Esophagus squamous epithelium (tissue), 5 donors: ENCODE measurements at regions not wholly inside any gene's neighbourhood (a gene's known extent, or its start where the extent isn't known, plus 50 kb on each side); places are given as distances from the start of the nearest gene placed in this dataset.

Experiments
- DNase-seq: peaks from one replicate; lab custom pipeline; 2025; lab: John Stamatoyannopoulos, UW
- H3K27ac ChIP-seq, 4 donors: fragments of 200-600 bp; sonication (generic); one replicate each; pipeline ENCODE4 v1.5.1; 2016 to 2019; ENCODE audit warnings: mild to moderate bottlenecking in 1 of 4
- H3K27me3 ChIP-seq, 4 donors: fragments of 200-600 bp; sonication (generic); 1 replicate in 3 of 4; 2 replicates in 1 of 4; pipeline versions ENCODE4 v1.5.1 to v1.6.0; 2017 to 2021; ENCODE audit warnings: antibody characterized with exemption in 1 of 4
- H3K36me3 ChIP-seq, 3 donors: fragments of 200-600 bp; sonication (generic); one replicate each; pipeline ENCODE4 v1.5.1; 2016 to 2019
- H3K4me1 ChIP-seq, 3 donors: fragments of 200-600 bp; sonication (generic); one replicate each; pipeline ENCODE4 v1.5.1; 2017 to 2019
- H3K4me3 ChIP-seq, 4 donors: fragments of 200-600 bp; sonication (generic); 1 replicate in 3 of 4; 2 replicates in 1 of 4; pipeline ENCODE4 v1.5.1; 2016 to 2019; ENCODE audit warnings: mild to moderate bottlenecking in 2 of 4, moderate library complexity in 1 of 4
- H3K9me3 ChIP-seq, 3 donors: fragments of 200-600 bp; sonication (generic); one replicate each; pipeline ENCODE4 v1.5.1; 2016 to 2019
- POLR2A ChIP-seq, 4 donors: fragments of 450-650 bp; IDR thresholded peaks; one replicate each; pipeline ENCODE4 v1.6.1; 2017; ENCODE audit warnings: antibody characterized with exemption in 4 of 4, mild to moderate bottlenecking in 4 of 4, moderate library complexity in 3 of 4
- WGBS, 2 donors: methylation state at CpG; one replicate each; pipeline ENCODE4 v1.1.5; 2018; 5-methylcytosine and 5-hydroxymethylcytosine counted together
- intact Hi-C: fragments of 100-400 bp; cut with DNase I; formaldehyde crosslinking; loops from one replicate; pipeline ENCODE4 v1.15.0; 2022
- TF ChIP-seq, protein P1 (sequence below), 6 experiments: fragments of 450-650 bp in 4 of 6; fragments of 200-600 bp in 2 of 6; sonication (generic) in 2 of 6; IDR thresholded peaks; one replicate each; pipeline ENCODE4 v1.5.1; 2016 to 2019; ENCODE audit warnings: antibody characterized with exemption in 6 of 6, mild to moderate bottlenecking in 4 of 6, moderate library complexity in 4 of 6
- donor health status: DM: yes; HTN: yes; CAD: no.

DNA sequence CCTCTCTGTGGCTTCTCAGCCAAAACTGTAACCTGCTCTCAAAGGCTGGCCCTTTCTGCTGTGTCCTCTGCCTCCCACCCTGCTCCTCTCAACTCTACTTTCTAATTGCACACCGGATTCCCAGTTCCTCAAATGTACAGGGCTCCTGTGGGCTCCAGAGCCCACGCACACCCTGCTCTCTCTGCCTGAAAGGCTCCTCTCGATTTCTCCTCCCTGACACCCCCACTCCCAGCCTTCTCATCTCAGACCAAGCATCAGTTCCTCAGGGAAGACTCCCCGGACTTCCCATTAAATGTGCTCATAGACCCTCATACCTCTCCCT, 111.7 kb upstream of the STEAP1B start:
- Histone ChIP-seq H3K4me1 (no peaks in the 10 kb centered on the region), H3K36me3 (no peaks in the 10 kb centered on the region), H3K4me3 (no peak overlapping the region), H3K9me3 (no peaks in the 10 kb centered on the region), H3K27me3 (no peaks in the 10 kb centered on the region), H3K27ac (no peak overlapping the region)
- TF ChIP-seq, protein P1, sequence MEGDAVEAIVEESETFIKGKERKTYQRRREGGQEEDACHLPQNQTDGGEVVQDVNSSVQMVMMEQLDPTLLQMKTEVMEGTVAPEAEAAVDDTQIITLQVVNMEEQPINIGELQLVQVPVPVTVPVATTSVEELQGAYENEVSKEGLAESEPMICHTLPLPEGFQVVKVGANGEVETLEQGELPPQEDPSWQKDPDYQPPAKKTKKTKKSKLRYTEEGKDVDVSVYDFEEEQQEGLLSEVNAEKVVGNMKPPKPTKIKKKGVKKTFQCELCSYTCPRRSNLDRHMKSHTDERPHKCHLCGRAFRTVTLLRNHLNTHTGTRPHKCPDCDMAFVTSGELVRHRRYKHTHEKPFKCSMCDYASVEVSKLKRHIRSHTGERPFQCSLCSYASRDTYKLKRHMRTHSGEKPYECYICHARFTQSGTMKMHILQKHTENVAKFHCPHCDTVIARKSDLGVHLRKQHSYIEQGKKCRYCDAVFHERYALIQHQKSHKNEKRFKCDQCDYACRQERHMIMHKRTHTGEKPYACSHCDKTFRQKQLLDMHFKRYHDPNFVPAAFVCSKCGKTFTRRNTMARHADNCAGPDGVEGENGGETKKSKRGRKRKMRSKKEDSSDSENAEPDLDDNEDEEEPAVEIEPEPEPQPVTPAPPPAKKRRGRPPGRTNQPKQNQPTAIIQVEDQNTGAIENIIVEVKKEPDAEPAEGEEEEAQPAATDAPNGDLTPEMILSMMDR (IDR thresholded peaks at IDR 0.05), result no peak
- TF ChIP-seq POLR2A (IDR thresholded peaks at IDR 0.05), result no peak
- no peak for DNase-seq
- intact Hi-C loops, result no loop called here
- 75 to 81% methylated on average over 4 of the region's 4 CpGs for WGBS, 2 donors

DNA sequence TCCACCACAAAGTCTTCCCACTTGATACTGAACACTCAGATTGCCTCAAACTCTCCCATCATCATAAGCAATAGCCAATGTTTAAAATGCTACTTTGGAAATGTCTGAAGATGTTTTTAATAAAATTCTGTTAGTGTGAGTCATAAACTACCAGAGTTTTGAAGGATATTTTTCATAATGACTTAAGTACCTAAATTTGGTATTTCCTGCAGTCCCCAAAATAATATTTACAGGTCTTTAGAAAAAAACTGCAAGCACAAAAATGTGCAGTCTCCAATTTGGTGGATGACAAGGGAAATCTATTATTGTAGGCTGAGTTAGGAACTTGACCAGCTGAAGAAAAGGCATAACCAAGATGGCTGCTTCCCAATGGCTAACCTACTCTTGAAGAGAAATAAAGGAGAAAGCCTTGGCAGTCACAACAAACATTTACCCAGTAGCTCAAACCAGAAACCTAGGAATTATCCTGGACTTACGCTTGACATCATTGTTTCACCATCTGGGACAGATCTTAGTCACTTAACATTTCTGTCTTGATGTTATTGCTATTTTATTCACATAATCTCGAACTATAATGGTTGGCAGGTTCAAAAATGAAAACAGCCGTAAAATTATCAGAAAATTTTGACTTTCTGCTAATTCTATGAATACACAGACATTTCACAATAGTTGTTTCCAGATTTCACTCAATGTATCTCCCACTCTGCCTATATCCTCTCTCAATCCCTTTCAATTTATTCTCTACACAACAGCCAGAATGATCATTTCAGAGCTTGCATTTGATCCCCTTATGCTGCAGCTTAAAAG, 111.2 kb upstream of the STEAP1B start:
- 65 to 72% methylated on average over 3 of the region's 3 CpGs for WGBS, 2 donors
- H3K27ac ChIP-seq, result no peak overlapping the region

DNA sequence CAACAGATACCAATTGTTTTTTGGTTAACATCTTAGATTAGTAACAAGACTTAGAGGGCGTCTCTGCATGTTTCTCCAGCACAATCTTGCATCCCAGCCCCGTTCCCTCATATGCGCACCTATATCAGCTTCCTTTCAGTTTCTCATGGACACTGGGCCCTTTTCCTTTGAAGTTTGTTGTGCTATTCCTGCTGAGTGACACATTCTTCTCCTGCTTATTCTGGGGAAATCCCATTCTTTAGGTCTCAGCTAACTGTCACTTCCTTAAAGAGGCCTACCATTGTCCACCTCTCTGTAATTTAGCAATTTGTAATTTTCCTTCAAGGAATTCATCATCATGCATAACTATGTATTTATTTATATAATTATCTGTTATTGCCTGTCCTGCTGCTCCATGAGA, 110.3 kb upstream of the STEAP1B start:
- Histone ChIP-seq H3K27ac (no peak overlapping the region), H3K4me1 (no peaks in the 10 kb centered on the region), H3K36me3 (no peaks in the 10 kb centered on the region), H3K9me3 (no peaks in the 10 kb centered on the region), H3K27me3 (no peaks in the 10 kb centered on the region), H3K4me3 (no peak overlapping the region)
- DNase-seq, result no peak
- intact Hi-C loops, result no loop called here
- 78 to 83% methylated on average over 3 of the region's 3 CpGs for WGBS, 2 donors
- no peak for TF ChIP-seq POLR2A (IDR thresholded peaks at IDR 0.05)

More for the DNA sequence above, 111.2 kb upstream of the STEAP1B start:
- no peak overlapping the region for H3K4me3 ChIP-seq
- H3K27me3 ChIP-seq, result no peaks in the 10 kb centered on the region
- DNase-seq, result no peak
- no peaks in the 10 kb centered on the region for H3K4me1 ChIP-seq
- TF ChIP-seq, protein P1 (IDR thresholded peaks at IDR 0.05), result no peak
- no peak for TF ChIP-seq POLR2A (IDR thresholded peaks at IDR 0.05)
- H3K9me3 ChIP-seq, result no peaks in the 10 kb centered on the region
- no peaks in the 10 kb centered on the region for H3K36me3 ChIP-seq
- intact Hi-C loops, result no loop called here

DNA sequence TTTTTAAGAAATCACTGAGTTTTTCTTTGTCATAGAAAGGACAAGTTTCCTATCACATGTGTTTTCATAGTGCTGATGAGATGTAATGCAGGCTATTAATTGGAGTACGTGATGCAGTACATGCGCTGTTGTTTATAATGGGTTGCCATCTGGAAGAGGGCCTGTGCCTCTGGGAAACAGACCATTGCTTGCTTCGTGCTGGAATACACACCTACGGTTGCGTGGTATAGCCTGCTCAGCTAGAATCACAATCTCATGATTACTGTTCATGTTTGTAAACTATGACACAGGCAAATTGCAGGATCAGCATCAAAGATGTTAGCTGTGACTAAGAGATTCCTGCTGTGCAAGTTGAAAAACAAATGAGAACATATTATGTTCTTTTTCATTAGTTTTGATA, 107.2 kb upstream of the STEAP1B start:
- Histone ChIP-seq H3K4me3 (no peak overlapping the region), H3K9me3 (no peaks in the 10 kb centered on the region), H3K36me3 (no peaks in the 10 kb centered on the region), H3K27me3 (no peaks in the 10 kb centered on the region), H3K4me1 (peaks cover 0 to 5% (median under 1%) of the 10 kb centered on the region in 3 donors), H3K27ac (no peak overlapping the region)
- TF ChIP-seq, protein P1 (IDR thresholded peaks at IDR 0.05), result no peak
- TF ChIP-seq POLR2A (IDR thresholded peaks at IDR 0.05), result no peak
- DNase-seq, result no peak
- 74 to 75% methylated on average over 5 of the region's 5 CpGs for WGBS, 2 donors
- intact Hi-C loops, result no loop called here

DNA sequence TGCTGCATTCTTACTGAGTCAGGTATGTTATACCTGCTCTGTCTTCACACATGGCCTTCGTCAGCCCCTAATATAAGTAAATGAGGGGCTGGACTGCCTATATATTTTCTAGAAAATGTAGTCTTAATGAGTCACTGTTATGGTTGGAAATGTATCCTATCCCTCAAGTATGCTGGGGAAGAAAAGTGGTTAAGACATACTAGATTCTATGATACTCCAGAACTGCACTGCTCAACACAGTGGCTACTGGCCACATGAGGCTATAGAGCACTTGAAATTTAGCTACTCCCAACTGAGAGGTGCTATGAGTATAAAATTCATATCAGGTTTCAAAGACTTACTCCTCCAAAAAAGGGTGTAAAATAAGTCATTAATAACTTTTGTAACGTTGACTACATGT, 104.3 kb upstream of the STEAP1B start:
- intact Hi-C loops, result no loop called here
- peaks cover 0 to 9% (median 5%) of the 10 kb centered on the region in 3 donors for H3K4me1 ChIP-seq

More for the DNA sequence above, 104.3 kb upstream of the STEAP1B start:
- H3K9me3 ChIP-seq, result no peaks in the 10 kb centered on the region
- H3K4me3 ChIP-seq, result no peak overlapping the region
- no peaks in the 10 kb centered on the region for H3K27me3 ChIP-seq
- no peaks in the 10 kb centered on the region for H3K36me3 ChIP-seq
- no peak for DNase-seq
- WGBS, 2 donors, result 77 to 84% methylated on average over 2 of the region's 2 CpGs
- no peak for TF ChIP-seq POLR2A (IDR thresholded peaks at IDR 0.05)
- TF ChIP-seq, protein P1 (IDR thresholded peaks at IDR 0.05), result no peak
- no peak overlapping the region for H3K27ac ChIP-seq
